Astrocyte of the spinal cord (primary cell): ENCODE measurements at regions not wholly inside any gene's neighbourhood (a gene's known extent, or its start where the extent isn't known, plus 50 kb on each side); places are given as distances from the start of the nearest gene placed in this dataset.

ENCODE experiments used
- DNase-seq: peaks from one replicate; pipeline ENCODE4 v3.0.0; 2011; ENCODE audit warnings: low read depth, low spot score
- H3K4me3 ChIP-seq: 2 replicates; pipeline ENCODE4 v1.5.1; 2011; ENCODE audit warnings: low read depth, mild to moderate bottlenecking, low read length, moderate library complexity
- CTCF ChIP-seq: IDR thresholded peaks from 2 replicates; pipeline ENCODE4 v1.5.1; 2012; ENCODE audit warnings: low read depth, mild to moderate bottlenecking, low read length, inconsistent platforms
- in situ Hi-C: cut with HindIII; loops from 2 replicates; pipeline ENCODE4 v1.10.0; 2017; ENCODE audit warnings: low sequenced_read_pairs

DNA sequence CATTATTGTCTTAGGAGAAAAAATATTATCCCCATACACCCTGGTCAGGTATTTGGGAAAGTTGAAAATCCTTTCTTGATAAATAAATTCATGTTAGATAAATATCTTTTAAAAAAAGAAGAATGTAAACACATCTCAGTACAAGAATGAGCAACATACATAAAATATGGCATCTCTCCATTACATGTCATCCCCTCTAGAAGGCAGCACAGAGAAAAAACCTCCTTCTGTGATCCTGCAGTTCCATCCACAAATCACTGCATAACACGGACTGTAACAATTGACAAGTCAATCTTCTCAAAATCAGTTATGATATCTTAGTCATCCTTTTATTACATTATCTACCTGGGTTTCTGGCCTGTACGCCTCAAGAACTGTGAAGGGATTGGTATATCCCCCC is 683.9 kb upstream of the KLHL1 start:
- no peak overlapping the region for H3K4me3 ChIP-seq
- TF ChIP-seq CTCF, result no peak
- in situ Hi-C loops, result no loop called here
- no peak for DNase-seq

- in situ Hi-C loops, result no loop called here
- H3K4me3 ChIP-seq, result no peak overlapping the region
- TF ChIP-seq CTCF, result no peak
Observed at GRCh38 chr13:70789751-70790150, 681.5 kb upstream of the KLHL1 start.

DNA sequence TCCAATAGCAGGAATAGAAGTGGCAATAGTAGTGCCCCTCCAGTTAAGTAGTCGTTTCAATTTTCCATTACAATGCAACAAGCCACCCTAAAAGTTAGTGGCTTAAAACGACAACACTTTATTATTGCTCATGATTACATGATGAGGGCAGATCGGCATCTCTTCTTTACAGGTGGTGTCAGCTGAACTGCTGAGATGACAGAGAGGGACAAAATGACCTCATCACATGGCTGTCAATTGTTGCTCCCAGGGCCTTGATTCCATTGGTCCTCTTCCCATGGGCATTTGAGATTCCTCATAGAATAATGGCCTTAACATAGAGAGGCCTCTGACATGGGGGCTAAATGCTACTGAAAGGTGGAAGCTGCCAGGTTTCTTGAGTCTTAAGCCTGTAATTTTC is 679.8 kb upstream of the KLHL1 start:
- in situ Hi-C loops, result no loop called here
- H3K4me3 ChIP-seq, result no peak overlapping the region
- DNase-seq, result no peak
- TF ChIP-seq CTCF, result no peak

More at GRCh38 chr13:70789751-70790150, 681.5 kb upstream of the KLHL1 start:
- no peak for DNase-seq

- in situ Hi-C loops, result no loop called here
- DNase-seq, result no peak
- no peak for TF ChIP-seq CTCF
- H3K4me3 ChIP-seq, result no peak overlapping the region
Observed at GRCh38 chr13:70784207-70784989, 676.1 kb upstream of the KLHL1 start.

- in situ Hi-C loops, result no loop called here
- no peak for DNase-seq
Observed at GRCh38 chr13:70769817-70770216, 661.6 kb upstream of the KLHL1 start.

GRCh38 chr13:70758932-70759331 is 650.7 kb upstream of the KLHL1 start:
- no peak for DNase-seq
- in situ Hi-C loops, result no loop called here
- no peak for TF ChIP-seq CTCF
- no peak overlapping the region for H3K4me3 ChIP-seq

More at GRCh38 chr13:70769817-70770216, 661.6 kb upstream of the KLHL1 start:
- H3K4me3 ChIP-seq, result no peak overlapping the region
- no peak for TF ChIP-seq CTCF
